ENCODE measurements at regions not wholly inside any gene's neighbourhood (a gene's known extent, or its start where the extent isn't known, plus 50 kb on each side); places are given as distances from the start of the nearest gene placed in this dataset.

GRCh38 chr9:95626885-95627558, 110.3 kb upstream of the PTCH1 start:
- H3K27ac ChIP-seq (ENCODE audit: low read depth, low read length) = no peak overlapping the region
- no peak overlapping the region for H3K56ac ChIP-seq (ENCODE audit: low read length)
- H3K36me3 ChIP-seq (ENCODE audit: control insufficient read depth, insufficient read depth, low read length) = no peaks in the 10 kb centered on the region
- no peak overlapping the region for H3K4me3 ChIP-seq (ENCODE audit: low read length)
- H3K4me1 ChIP-seq (ENCODE audit: control insufficient read depth, low read depth, low read length) = no peaks in the 10 kb centered on the region
- H3K79me2 ChIP-seq (ENCODE audit: control insufficient read depth, insufficient read depth, low read length) = no peaks in the 10 kb centered on the region
- no peaks in the 10 kb centered on the region for H3K27me3 ChIP-seq (ENCODE audit: insufficient read depth, low read length, poor library complexity)
- no peak for DNase-seq
- H4K8ac ChIP-seq (ENCODE audit: low read depth, low read length) = no peak overlapping the region
- no peak overlapping the region for H4K5ac ChIP-seq (ENCODE audit: low read length)
- no peak overlapping the region for H2BK5ac ChIP-seq (ENCODE audit: low read length)
- no peaks in the 10 kb centered on the region for H3K79me1 ChIP-seq (ENCODE audit: low read length)
- WGBS (ENCODE audit: extremely low coverage, insufficient coverage, low lambda C conversion rate) = no CpG with 5 or more reads among the region's 21 CpGs
- H2BK120ac ChIP-seq (ENCODE audit: low read depth, low read length) = no peak overlapping the region
- no peak overlapping the region for H2AK5ac ChIP-seq (ENCODE audit: low read length)
- H2BK15ac ChIP-seq (replicated peaks; ENCODE audit: low read depth) = no peak overlapping the region
- no peak overlapping the region for H3K4me2 ChIP-seq (ENCODE audit: low read length)
- H3K4ac ChIP-seq (ENCODE audit: low read depth, low read length) = no peak overlapping the region
- H3K23ac ChIP-seq (ENCODE audit: low read length) = no peak overlapping the region
- no peak overlapping the region for H3K9ac ChIP-seq (ENCODE audit: low read length)
- no peak overlapping the region for H3K18ac ChIP-seq (ENCODE audit: low read length)

GRCh38 chr9:95626341-95626740, 109.6 kb upstream of the PTCH1 start:
- no peak overlapping the region for H3K27ac ChIP-seq (ENCODE audit: low read depth, low read length)
- H3K79me1 ChIP-seq (ENCODE audit: low read length) = no peaks in the 10 kb centered on the region
- H2BK5ac ChIP-seq (ENCODE audit: low read length) = no peak overlapping the region
- WGBS (ENCODE audit: extremely low coverage, insufficient coverage, low lambda C conversion rate) = no CpG with 5 or more reads among the region's 13 CpGs
- H3K23ac ChIP-seq (ENCODE audit: low read length) = no peak overlapping the region
- H3K4ac ChIP-seq (ENCODE audit: low read depth, low read length) = no peak overlapping the region
- DNase-seq = no peak
- H3K56ac ChIP-seq (ENCODE audit: low read length) = no peak overlapping the region
- H3K18ac ChIP-seq (ENCODE audit: low read length) = no peak overlapping the region
- H4K8ac ChIP-seq (ENCODE audit: low read depth, low read length) = no peak overlapping the region
- no peaks in the 10 kb centered on the region for H3K4me1 ChIP-seq (ENCODE audit: control insufficient read depth, low read depth, low read length)
- no peak overlapping the region for H2BK120ac ChIP-seq (ENCODE audit: low read depth, low read length)
- no peaks in the 10 kb centered on the region for H3K79me2 ChIP-seq (ENCODE audit: control insufficient read depth, insufficient read depth, low read length)
- H3K36me3 ChIP-seq (ENCODE audit: control insufficient read depth, insufficient read depth, low read length) = no peaks in the 10 kb centered on the region
- no peak overlapping the region for H2BK15ac ChIP-seq (replicated peaks; ENCODE audit: low read depth)
- H3K27me3 ChIP-seq (ENCODE audit: insufficient read depth, low read length, poor library complexity) = no peaks in the 10 kb centered on the region
- no peak overlapping the region for H4K5ac ChIP-seq (ENCODE audit: low read length)
- no peak overlapping the region for H3K4me2 ChIP-seq (ENCODE audit: low read length)
- no peak overlapping the region for H3K4me3 ChIP-seq (ENCODE audit: low read length)
- no peak overlapping the region for H3K9ac ChIP-seq (ENCODE audit: low read length)
- H2AK5ac ChIP-seq (ENCODE audit: low read length) = no peak overlapping the region

GRCh38 chr9:95623640-95624039, 106.9 kb upstream of the PTCH1 start:
- H4K5ac ChIP-seq (ENCODE audit: low read length) = no peak overlapping the region
- H3K79me2 ChIP-seq (ENCODE audit: control insufficient read depth, insufficient read depth, low read length) = no peaks in the 10 kb centered on the region
- no peak overlapping the region for H4K8ac ChIP-seq (ENCODE audit: low read depth, low read length)
- no peaks in the 10 kb centered on the region for H3K27me3 ChIP-seq (ENCODE audit: insufficient read depth, low read length, poor library complexity)
- no peak overlapping the region for H3K9ac ChIP-seq (ENCODE audit: low read length)
- no peaks in the 10 kb centered on the region for H3K79me1 ChIP-seq (ENCODE audit: low read length)
- H3K4me3 ChIP-seq (ENCODE audit: low read length) = no peak overlapping the region
- no peaks in the 10 kb centered on the region for H3K36me3 ChIP-seq (ENCODE audit: control insufficient read depth, insufficient read depth, low read length)
- H2AK5ac ChIP-seq (ENCODE audit: low read length) = no peak overlapping the region
- WGBS (ENCODE audit: extremely low coverage, insufficient coverage, low lambda C conversion rate) = no CpG with 5 or more reads among the region's 4 CpGs
- no peak overlapping the region for H3K23ac ChIP-seq (ENCODE audit: low read length)
- no peak overlapping the region for H2BK120ac ChIP-seq (ENCODE audit: low read depth, low read length)
- H3K27ac ChIP-seq (ENCODE audit: low read depth, low read length) = no peak overlapping the region
- no peak overlapping the region for H3K56ac ChIP-seq (ENCODE audit: low read length)
- no peaks in the 10 kb centered on the region for H3K4me1 ChIP-seq (ENCODE audit: control insufficient read depth, low read depth, low read length)
- H2BK15ac ChIP-seq (replicated peaks; ENCODE audit: low read depth) = no peak overlapping the region
- no peak overlapping the region for H2BK5ac ChIP-seq (ENCODE audit: low read length)
- no peak overlapping the region for H3K18ac ChIP-seq (ENCODE audit: low read length)
- H3K4me2 ChIP-seq (ENCODE audit: low read length) = no peak overlapping the region
- H3K4ac ChIP-seq (ENCODE audit: low read depth, low read length) = no peak overlapping the region
- no peak for DNase-seq

GRCh38 chr9:95620722-95621121, 104.0 kb upstream of the PTCH1 start:
- Histone ChIP-seq H3K27me3 (ENCODE audit: insufficient read depth, low read length, poor library complexity) (no peaks in the 10 kb centered on the region), H3K79me1 (ENCODE audit: low read length) (no peaks in the 10 kb centered on the region)
- WGBS (ENCODE audit: extremely low coverage, insufficient coverage, low lambda C conversion rate) = no CpG with 5 or more reads among the region's 8 CpGs

GRCh38 chr9:95620314-95620713, 103.5 kb upstream of the PTCH1 start:
- no peak overlapping the region for H3K23ac ChIP-seq (ENCODE audit: low read length)

More at GRCh38 chr9:95620722-95621121, 104.0 kb upstream of the PTCH1 start:
- H2BK120ac ChIP-seq (ENCODE audit: low read depth, low read length) = no peak overlapping the region
- H2BK15ac ChIP-seq (replicated peaks; ENCODE audit: low read depth) = no peak overlapping the region
- H2AK5ac ChIP-seq (ENCODE audit: low read length) = no peak overlapping the region
- H4K5ac ChIP-seq (ENCODE audit: low read length) = no peak overlapping the region
- H3K4me2 ChIP-seq (ENCODE audit: low read length) = no peak overlapping the region
- H3K79me2 ChIP-seq (ENCODE audit: control insufficient read depth, insufficient read depth, low read length) = no peaks in the 10 kb centered on the region
- no peak overlapping the region for H2BK5ac ChIP-seq (ENCODE audit: low read length)
- DNase-seq = no peak
- H3K9ac ChIP-seq (ENCODE audit: low read length) = no peak overlapping the region
- no peak overlapping the region for H4K8ac ChIP-seq (ENCODE audit: low read depth, low read length)
- H3K36me3 ChIP-seq (ENCODE audit: control insufficient read depth, insufficient read depth, low read length) = no peaks in the 10 kb centered on the region
- H3K56ac ChIP-seq (ENCODE audit: low read length) = no peak overlapping the region
- no peak overlapping the region for H3K18ac ChIP-seq (ENCODE audit: low read length)
- no peak overlapping the region for H3K23ac ChIP-seq (ENCODE audit: low read length)
- no peak overlapping the region for H3K4me3 ChIP-seq (ENCODE audit: low read length)
- no peaks in the 10 kb centered on the region for H3K4me1 ChIP-seq (ENCODE audit: control insufficient read depth, low read depth, low read length)
- H3K4ac ChIP-seq (ENCODE audit: low read depth, low read length) = no peak overlapping the region
- H3K27ac ChIP-seq (ENCODE audit: low read depth, low read length) = no peak overlapping the region

GRCh38 chr9:95615246-95615645, 98.5 kb upstream of the PTCH1 start:
- no peaks in the 10 kb centered on the region for H3K27me3 ChIP-seq (ENCODE audit: insufficient read depth, low read length, poor library complexity)
- no peak overlapping the region for H4K8ac ChIP-seq (ENCODE audit: low read depth, low read length)
- H3K4me3 ChIP-seq (ENCODE audit: low read length) = no peak overlapping the region
- no peaks in the 10 kb centered on the region for H3K36me3 ChIP-seq (ENCODE audit: control insufficient read depth, insufficient read depth, low read length)
- no peak overlapping the region for H3K18ac ChIP-seq (ENCODE audit: low read length)
- no peak overlapping the region for H4K5ac ChIP-seq (ENCODE audit: low read length)
- H3K4me2 ChIP-seq (ENCODE audit: low read length) = no peak overlapping the region
- no peak overlapping the region for H3K27ac ChIP-seq (ENCODE audit: low read depth, low read length)
- no CpG with 5 or more reads among the region's 8 CpGs for WGBS (ENCODE audit: extremely low coverage, insufficient coverage, low lambda C conversion rate)
- no peak overlapping the region for H3K56ac ChIP-seq (ENCODE audit: low read length)
- H3K9ac ChIP-seq (ENCODE audit: low read length) = no peak overlapping the region
- no peak overlapping the region for H2BK15ac ChIP-seq (replicated peaks; ENCODE audit: low read depth)
- H3K4me1 ChIP-seq (ENCODE audit: control insufficient read depth, low read depth, low read length) = no peaks in the 10 kb centered on the region
- no peak overlapping the region for H2AK5ac ChIP-seq (ENCODE audit: low read length)
- no peak overlapping the region for H3K23ac ChIP-seq (ENCODE audit: low read length)
- DNase-seq = no peak
- H3K79me1 ChIP-seq (ENCODE audit: low read length) = no peaks in the 10 kb centered on the region
- H2BK120ac ChIP-seq (ENCODE audit: low read depth, low read length) = no peak overlapping the region
- no peak overlapping the region for H2BK5ac ChIP-seq (ENCODE audit: low read length)
- H3K4ac ChIP-seq (ENCODE audit: low read depth, low read length) = no peak overlapping the region
- H3K79me2 ChIP-seq (ENCODE audit: control insufficient read depth, insufficient read depth, low read length) = no peaks in the 10 kb centered on the region

More at GRCh38 chr9:95620314-95620713, 103.5 kb upstream of the PTCH1 start:
- H3K4ac ChIP-seq (ENCODE audit: low read depth, low read length) = no peak overlapping the region
- no CpG with 5 or more reads among the region's 10 CpGs for WGBS (ENCODE audit: extremely low coverage, insufficient coverage, low lambda C conversion rate)
- H3K9ac ChIP-seq (ENCODE audit: low read length) = no peak overlapping the region
- H3K79me2 ChIP-seq (ENCODE audit: control insufficient read depth, insufficient read depth, low read length) = no peaks in the 10 kb centered on the region
- H3K27ac ChIP-seq (ENCODE audit: low read depth, low read length) = no peak overlapping the region
- no peak overlapping the region for H2BK5ac ChIP-seq (ENCODE audit: low read length)
- H3K18ac ChIP-seq (ENCODE audit: low read length) = no peak overlapping the region
- H2BK15ac ChIP-seq (replicated peaks; ENCODE audit: low read depth) = no peak overlapping the region
- H3K4me3 ChIP-seq (ENCODE audit: low read length) = no peak overlapping the region
- H3K56ac ChIP-seq (ENCODE audit: low read length) = no peak overlapping the region
- no peaks in the 10 kb centered on the region for H3K27me3 ChIP-seq (ENCODE audit: insufficient read depth, low read length, poor library complexity)
- H3K4me1 ChIP-seq (ENCODE audit: control insufficient read depth, low read depth, low read length) = no peaks in the 10 kb centered on the region
- H3K4me2 ChIP-seq (ENCODE audit: low read length) = no peak overlapping the region
- no peak overlapping the region for H2AK5ac ChIP-seq (ENCODE audit: low read length)
- no peak overlapping the region for H4K8ac ChIP-seq (ENCODE audit: low read depth, low read length)
- H3K36me3 ChIP-seq (ENCODE audit: control insufficient read depth, insufficient read depth, low read length) = no peaks in the 10 kb centered on the region
- no peak for DNase-seq
- no peak overlapping the region for H2BK120ac ChIP-seq (ENCODE audit: low read depth, low read length)
- no peaks in the 10 kb centered on the region for H3K79me1 ChIP-seq (ENCODE audit: low read length)
- no peak overlapping the region for H4K5ac ChIP-seq (ENCODE audit: low read length)
